G401 (cell line): ENCODE measurements at regions not wholly inside any gene's neighbourhood (a gene's known extent, or its start where the extent isn't known, plus 50 kb on each side); places are given as distances from the start of the nearest gene placed in this dataset.
"Not testable (repeated sequence)": the region's sequence is repeated elsewhere in the genome, so short reads cannot be mapped to it uniquely, and the experiment has no call there.

Source experiments
- DNase-seq: peaks from one replicate; pipeline ENCODE4 v3.0.0-alpha.2; 2015; ENCODE audit warnings: low spot score
- in situ Hi-C: cut with HindIII; loops from 2 replicates; pipeline ENCODE4 v1.10.0; 2016; ENCODE audit warnings: low sequenced_read_pairs, mixed read lengths

- no peak for DNase-seq
- in situ Hi-C loops: no loop called here
Measured at GRCh38 chr4:159702200-159702599, 599.3 kb downstream of the RAPGEF2 start.

- no peak for DNase-seq
- in situ Hi-C loops: no loop called here
Measured at GRCh38 chr4:159705334-159705733, 602.5 kb downstream of the RAPGEF2 start.

GRCh38 chr4:159706704-159707103 is 603.8 kb downstream of the RAPGEF2 start:
- in situ Hi-C loops: no loop called here
- DNase-seq: no peak

- DNase-seq, in situ Hi-C loops: not testable (repeated sequence)
Measured at GRCh38 chr4:159715180-159715579, 612.3 kb downstream of the RAPGEF2 start.

DNA sequence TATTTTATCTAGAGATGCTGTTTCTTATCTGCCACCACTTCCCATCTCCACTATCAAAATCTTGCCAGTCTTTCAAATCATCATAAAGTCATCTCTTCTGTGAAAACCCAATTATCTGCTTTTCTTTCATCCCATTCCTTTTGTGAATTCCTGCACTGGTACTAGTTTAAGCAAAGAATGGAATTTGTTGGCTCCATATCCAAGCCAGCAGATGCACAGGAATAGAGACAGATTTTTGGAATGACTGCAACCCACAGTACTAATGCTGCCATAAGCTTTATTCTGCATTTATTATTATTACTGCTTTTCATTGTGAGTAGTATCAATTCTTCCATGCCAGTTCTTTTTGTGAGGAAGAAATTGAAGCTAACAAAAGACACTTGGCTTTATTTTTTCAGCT is 616.7 kb downstream of the RAPGEF2 start:
- peak; percentile 64 for DNase-seq
- in situ Hi-C loops: no loop called here

DNA sequence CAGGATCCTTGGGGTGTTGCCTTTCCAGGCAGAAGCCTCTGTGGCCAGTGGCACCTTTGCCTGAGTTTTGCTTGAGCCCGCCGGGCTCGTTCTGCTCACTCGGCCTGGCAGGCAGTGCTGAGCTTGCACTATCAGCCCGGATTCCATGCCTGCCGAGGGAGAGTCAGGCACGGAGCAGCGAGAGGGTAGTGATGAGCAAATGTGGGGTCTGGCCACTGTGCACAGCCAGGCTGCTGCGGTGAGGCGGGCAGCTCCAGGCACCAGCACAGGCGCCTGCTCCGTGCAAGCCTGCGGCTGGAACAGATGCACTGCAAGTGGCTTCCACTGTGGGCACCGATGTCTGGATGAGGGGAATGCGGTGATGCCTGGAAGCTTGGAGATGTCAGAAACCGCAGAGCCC is 619.2 kb downstream of the RAPGEF2 start:
- in situ Hi-C loops: no loop called here
- DNase-seq: no peak

- no peak for DNase-seq
- in situ Hi-C loops: no loop called here
Measured at GRCh38 chr4:159722918-159723317, 620.0 kb downstream of the RAPGEF2 start.

DNA sequence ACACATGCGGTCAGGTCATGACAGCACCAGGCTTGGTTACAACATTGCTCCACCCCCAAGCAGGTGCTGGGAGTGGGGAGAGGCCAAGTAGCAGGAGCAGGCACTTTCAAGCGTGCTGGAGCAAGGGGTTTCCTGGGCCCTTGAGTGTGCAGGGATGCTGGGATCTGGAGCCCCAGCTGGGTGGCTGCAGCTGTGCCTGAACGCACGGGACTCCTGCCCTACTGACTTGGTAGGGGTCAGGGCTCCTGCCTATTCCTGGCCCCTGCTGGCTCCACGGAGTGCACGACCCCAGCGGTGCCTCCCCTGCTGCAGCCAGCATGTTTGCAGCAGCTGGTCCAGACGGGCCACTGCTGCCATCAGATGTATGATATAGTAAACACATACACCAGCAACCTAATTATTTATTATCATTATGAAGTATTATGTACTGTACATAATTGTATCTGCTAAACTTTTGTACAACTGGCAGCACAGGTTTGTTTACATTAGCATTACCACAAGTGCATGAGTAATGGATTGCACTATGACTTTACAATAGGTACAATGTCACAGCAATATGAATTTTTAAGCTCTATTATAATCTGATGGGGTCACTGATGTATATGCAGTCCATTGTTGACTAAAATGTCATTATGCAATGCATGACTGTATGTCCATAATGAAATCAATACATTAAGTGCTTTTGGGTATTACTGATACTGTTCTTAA is 620.6 kb downstream of the RAPGEF2 start:
- no peak for DNase-seq
- in situ Hi-C loops: no loop called here

GRCh38 chr4:159725571-159725970 is 622.7 kb downstream of the RAPGEF2 start:
- no peak for DNase-seq
- in situ Hi-C loops: no loop called here

DNA sequence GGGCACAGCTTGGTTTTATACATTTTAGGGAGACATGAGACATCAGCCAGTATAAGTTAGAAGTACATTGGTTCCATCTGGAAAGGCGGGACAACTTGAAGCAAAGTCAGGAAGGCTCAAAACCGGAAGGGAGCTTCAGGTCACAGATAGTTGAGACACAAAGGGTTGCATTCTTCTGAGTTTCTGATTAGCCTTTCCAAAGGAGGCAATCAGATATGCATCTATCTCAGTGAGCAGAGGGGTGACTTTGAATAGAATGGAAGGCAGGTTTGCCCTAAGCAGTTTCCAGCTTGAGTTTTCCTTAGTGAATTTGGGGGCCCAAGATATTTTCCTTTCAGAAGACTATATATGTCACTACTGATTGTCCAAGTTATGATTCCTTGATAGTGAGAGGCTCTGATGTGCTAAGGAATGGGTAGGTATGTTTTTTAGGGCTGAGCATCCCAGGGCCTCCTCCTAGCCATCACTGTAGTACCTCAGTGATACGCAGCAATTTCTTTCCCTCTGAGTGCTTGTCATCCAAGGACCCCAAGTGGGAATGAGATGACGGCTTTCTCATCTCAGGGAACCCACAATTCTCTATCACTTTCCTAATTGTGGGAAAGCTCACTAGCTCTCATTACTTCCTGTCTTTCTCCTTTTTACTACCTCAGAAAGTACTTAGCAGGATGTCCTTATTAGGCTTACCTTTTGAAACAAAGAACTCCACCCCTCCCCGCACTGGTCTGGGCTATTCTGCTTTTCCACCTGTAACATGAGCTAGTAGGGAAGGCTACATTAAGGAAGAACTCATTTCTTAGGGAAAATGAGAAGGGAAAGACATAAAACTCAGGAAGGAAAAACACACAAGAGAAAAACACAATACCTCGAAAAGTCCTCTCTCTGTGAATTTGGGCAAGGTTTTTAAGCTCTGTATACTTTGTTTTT is 632.7 kb downstream of the RAPGEF2 start:
- in situ Hi-C loops: no loop called here
- DNase-seq: no peak

DNA sequence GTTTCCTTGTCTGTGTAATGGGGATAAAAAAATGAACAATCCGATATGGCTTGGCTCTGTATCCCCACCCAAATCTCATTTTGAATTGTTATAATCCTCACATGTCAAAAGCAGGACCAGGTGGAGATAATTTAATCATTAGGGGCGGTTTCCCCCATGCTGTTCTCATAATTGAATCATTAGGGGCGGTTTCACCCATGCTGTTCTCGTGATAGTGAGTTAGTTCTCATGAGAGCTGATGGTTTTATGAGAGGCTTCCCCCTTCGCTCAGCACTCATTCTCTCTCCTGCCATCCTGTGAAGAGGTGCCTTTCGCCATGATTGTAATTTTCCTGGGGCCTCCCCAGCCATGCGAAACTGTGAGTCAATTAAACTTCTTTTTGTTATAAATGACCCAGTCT is 633.5 kb downstream of the RAPGEF2 start:
- DNase-seq: no peak
- in situ Hi-C loops: no loop called here

DNA sequence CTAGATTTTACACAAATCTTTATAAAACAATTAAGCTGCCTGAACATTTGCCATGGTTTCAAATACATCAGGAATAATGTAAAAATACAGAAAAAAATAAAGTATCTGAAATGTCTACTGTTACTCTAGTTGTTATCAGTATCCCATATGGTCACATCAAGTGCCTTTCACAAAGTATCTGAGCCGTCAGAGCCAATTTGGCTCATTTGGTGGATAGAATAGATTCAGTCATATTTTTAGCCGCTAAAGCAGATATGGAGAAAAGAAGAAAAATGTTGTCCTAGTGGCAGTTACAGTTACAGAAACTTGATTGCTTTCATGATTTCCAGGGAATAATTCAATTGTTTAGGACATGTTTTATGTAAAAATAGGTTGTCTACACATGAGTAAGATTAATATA is 641.1 kb downstream of the RAPGEF2 start:
- in situ Hi-C loops: no loop called here
- DNase-seq: peak; percentile 21

- no peak for DNase-seq
- in situ Hi-C loops: no loop called here
Measured at GRCh38 chr4:159747983-159748382, 645.1 kb downstream of the RAPGEF2 start.

DNA sequence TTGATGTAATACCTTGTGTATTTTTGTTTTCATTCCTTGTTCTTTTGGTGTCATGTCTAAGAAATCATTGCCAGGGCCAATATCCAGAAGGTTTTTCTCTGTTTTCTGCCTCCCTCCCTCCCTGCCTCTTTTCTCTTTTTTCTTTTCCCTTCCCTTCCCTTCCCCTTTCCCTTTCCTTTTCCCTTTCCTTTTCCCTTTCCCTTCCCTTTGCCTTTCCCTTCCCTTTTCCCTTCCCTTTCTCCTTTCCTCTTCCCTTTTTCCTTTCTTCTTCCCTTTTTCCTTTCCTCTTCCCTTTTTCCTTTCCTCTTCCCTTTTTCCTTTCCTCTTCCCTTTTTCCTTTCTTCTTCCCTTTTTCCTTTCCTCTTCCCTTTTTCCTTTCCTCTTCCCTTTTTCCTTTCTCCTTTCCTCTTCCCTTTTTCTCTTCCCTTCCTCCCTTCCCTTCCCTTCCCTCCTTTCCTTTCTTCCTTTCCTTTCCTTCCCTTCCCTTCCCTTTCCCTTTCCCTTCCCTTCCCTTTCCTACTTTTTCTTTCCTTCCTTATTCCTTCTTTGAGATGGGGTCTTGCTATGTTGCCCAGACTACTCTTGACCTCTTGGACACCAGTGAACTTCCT is 646.1 kb downstream of the RAPGEF2 start:
- in situ Hi-C loops: no loop called here
- DNase-seq: no peak

DNA sequence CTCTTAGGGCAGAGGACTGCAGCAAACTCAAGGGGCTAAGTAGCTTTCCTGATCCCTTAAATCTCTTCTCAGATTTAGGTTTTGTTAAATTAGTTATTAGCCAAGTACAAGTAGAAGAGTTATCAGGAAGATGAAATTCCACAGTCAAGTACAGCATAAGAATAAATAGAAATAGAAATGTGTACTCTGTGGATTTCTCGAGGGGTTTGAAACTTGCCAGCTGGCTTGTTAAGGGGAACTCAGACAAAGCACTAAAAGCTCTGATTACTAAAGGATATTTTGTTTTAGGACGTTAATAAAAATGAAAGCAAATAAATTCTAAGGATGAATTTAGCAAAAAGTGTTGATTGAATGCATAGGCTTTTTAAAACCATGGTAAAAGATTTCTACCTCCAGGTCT is 654.6 kb downstream of the RAPGEF2 start:
- no peak for DNase-seq
- in situ Hi-C loops: no loop called here

DNA sequence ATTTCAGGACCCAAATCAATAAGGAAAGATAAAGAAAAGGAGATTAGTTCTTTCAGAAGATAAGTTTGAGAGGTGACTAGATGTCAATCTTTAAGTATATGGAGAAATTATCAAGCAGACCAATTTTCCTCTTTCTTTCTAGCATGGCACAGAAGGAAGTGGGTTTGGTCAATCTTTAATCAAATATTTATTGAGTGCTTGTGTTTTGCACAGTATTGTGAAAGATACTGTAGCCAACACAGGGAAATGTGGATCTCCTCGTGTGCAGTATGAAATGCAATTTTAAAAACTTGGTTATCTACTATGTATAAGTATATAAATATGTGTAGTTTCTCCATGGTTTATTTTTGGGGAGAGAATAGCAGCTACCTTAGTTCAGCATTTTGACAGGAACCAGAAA is 655.2 kb downstream of the RAPGEF2 start:
- in situ Hi-C loops: no loop called here
- DNase-seq: no peak

DNA sequence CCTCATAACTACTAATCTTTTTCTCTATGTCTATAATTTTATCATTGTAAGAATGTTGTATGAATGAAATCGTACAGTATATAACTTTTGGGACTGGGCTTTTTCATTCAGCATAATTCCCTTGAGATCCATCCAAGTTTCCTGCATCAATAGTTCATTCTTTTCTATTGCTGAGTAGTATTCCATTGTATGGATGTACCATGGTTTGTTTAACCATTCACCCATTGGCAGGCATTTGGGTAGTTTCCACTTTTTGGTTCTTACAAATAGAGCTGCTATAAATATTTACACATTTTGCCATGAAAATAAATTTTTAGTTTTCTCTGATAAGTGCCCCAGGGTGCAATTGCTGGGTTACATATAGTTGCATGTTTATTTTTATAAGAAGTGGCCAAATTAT is 659.8 kb downstream of the RAPGEF2 start:
- DNase-seq: no peak
- in situ Hi-C loops: no loop called here

GRCh38 chr4:159764343-159764952 is 661.6 kb downstream of the RAPGEF2 start:
- in situ Hi-C loops: no loop called here
- peak; percentile 82 for DNase-seq

GRCh38 chr4:159765382-159765781 is 662.5 kb downstream of the RAPGEF2 start:
- in situ Hi-C loops: no loop called here
- DNase-seq: no peak

- no peak for DNase-seq
- in situ Hi-C loops: no loop called here
Measured at GRCh38 chr4:159766241-159766640, 663.4 kb downstream of the RAPGEF2 start.
